Loucy (cell line): ENCODE measurements at regions not wholly inside any gene's neighbourhood (a gene's known extent, or its start where the extent isn't known, plus 50 kb on each side); places are given as distances from the start of the nearest gene placed in this dataset.
"Not testable (repeated sequence)": the region's sequence is repeated elsewhere in the genome, so short reads cannot be mapped to it uniquely, and the experiment has no call there.

ENCODE experiments used
- H2AFZ ChIP-seq: fragments of 200-600 bp; sonication (generic); 2 replicates; pipeline ENCODE4 v1.6.0; 2016; ENCODE audit warnings: antibody characterized with exemption, mild to moderate bottlenecking, low read length, moderate library complexity
- H3F3A ChIP-seq: fragments of 200-600 bp; 2 replicates; pipeline ENCODE4 v1.6.0; 2016; ENCODE audit warnings: antibody characterized with exemption, low read depth, mild to moderate bottlenecking
- H3K27me3 ChIP-seq: fragments of 200-600 bp; sonication (generic); 2 replicates; pipeline ENCODE4 v1.6.1; 2014; ENCODE audit warnings: low read length, mild to moderate bottlenecking; ENCODE audit not compliant: insufficient read depth, poor library complexity, severe bottlenecking
- H3K36me3 ChIP-seq: fragments of 200-600 bp; sonication (generic); 2 replicates; pipeline ENCODE4 v1.6.1; 2016; ENCODE audit warnings: low read length; ENCODE audit not compliant: insufficient read depth
- H3K4me1 ChIP-seq: fragments of 200-600 bp; sonication (generic); 2 replicates; pipeline ENCODE4 v1.5.1; 2014; ENCODE audit warnings: low read length, mild to moderate bottlenecking; ENCODE audit not compliant: insufficient read depth, poor library complexity, severe bottlenecking
- H3K4me2 ChIP-seq: fragments of 200-600 bp; sonication (generic); 2 replicates; pipeline ENCODE4 v1.6.0; 2014; ENCODE audit warnings: antibody characterized with exemption, low read length, low read depth, mild to moderate bottlenecking; ENCODE audit not compliant: poor library complexity, severe bottlenecking
- H3K4me3 ChIP-seq: fragments of 200-600 bp; sonication (generic); 2 replicates; pipeline ENCODE4 v1.5.1; 2014; ENCODE audit warnings: low read length, mild to moderate bottlenecking, mixed read lengths; ENCODE audit not compliant: poor library complexity, severe bottlenecking
- H3K79me2 ChIP-seq: fragments of 200-600 bp; sonication (generic); 2 replicates; pipeline ENCODE4 v1.6.1; 2014; ENCODE audit warnings: low read length; ENCODE audit not compliant: insufficient read depth
- H3K9ac ChIP-seq: fragments of 200-600 bp; sonication (generic); 2 replicates; pipeline ENCODE4 v1.6.0; 2014; ENCODE audit warnings: mild to moderate bottlenecking, low read depth, low read length, moderate library complexity; ENCODE audit not compliant: poor library complexity, severe bottlenecking
- H3K9me2 ChIP-seq: fragments of 200-600 bp; sonication (generic); replicated peaks from 2 replicates; pipeline ENCODE4 v1.6.1; 2016; ENCODE audit warnings: low read depth, low read length, mixed read lengths
- H3K9me3 ChIP-seq: fragments of 200-600 bp; sonication (generic); 2 replicates; pipeline ENCODE4 v1.6.1; 2014; ENCODE audit warnings: mild to moderate bottlenecking, antibody characterized with exemption, low read length, low read depth; ENCODE audit not compliant: insufficient read depth
- H4K20me1 ChIP-seq: fragments of 200-600 bp; sonication (generic); 2 replicates; pipeline ENCODE4 v1.6.0; 2014; ENCODE audit warnings: antibody characterized with exemption, low read length, mild to moderate bottlenecking; ENCODE audit not compliant: insufficient read depth, poor library complexity, severe bottlenecking

DNA sequence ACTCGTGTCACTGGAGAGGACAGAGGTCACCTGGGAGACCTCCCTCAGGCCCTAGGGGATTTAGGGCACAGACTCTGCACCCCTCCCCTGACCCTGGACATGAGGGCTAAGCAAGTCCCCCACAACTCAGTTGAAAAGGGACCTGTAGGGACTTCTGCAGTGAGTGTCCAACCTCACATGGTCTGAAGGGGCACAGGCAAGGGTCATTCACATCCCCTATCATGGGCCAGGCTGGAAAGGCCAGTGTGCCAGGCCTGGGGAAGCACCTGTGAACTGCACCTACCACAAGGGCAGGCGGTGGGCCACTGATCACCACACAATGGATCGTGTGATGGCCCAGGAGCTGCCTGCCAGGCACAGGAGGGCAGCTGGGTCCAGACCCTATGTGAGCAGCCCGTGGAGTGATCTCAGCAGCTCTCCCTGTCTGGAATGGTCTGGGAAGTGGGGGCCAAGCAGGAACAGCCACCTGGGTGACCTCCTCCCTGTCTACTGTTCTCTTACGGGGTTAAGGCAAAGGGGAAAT, 1502.6 kb upstream of the TPTE start:
- H3F3A ChIP-seq, H3K79me2 ChIP-seq: not testable (repeated sequence)

DNA sequence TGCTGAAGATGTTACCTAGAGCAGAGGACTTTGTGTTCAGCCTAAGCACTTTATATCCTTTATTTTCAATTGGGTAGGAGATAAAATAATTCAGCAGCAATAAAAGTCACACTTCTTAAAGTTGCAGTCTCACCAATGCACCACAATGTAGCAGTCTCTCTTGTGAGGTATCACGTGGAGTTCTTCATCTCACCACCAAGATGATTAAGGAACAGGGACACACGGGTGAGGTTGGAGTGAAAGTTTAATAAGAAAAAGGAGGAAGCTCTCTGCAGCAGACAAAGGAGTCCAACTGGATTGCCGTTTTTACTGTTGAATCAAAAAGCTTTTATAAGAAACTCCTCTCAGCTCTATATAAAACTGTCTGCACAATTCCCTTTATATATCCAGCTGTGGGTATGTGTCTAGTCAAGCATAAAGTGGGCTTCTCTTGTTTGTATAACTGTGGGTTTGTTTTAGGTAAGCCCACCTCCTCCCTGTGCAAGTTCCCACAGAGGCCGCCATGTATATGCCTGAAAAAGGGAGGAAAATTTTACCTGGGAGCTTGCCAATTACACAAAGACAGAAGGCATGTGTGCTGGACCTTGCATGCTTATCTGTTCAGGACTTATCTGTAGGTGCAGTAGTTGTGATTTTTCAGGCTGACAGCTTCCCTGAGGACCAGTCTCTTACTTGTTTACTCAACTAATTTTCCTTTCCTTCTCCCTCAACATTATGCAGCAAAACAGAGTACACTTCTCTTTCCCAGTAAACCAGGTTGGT, 1497.2 kb upstream of the TPTE start:
- not testable (repeated sequence) for H3K9me3 ChIP-seq, H3K79me2 ChIP-seq, H3K9me2 ChIP-seq, H3K36me3 ChIP-seq, H3F3A ChIP-seq, H3K27me3 ChIP-seq, H3K4me3 ChIP-seq, H3K9ac ChIP-seq, H3K4me1 ChIP-seq, H4K20me1 ChIP-seq, H3K4me2 ChIP-seq, H2AFZ ChIP-seq

More for the DNA sequence above, 1502.6 kb upstream of the TPTE start:
- H3K9me3 ChIP-seq, H3K9me2 ChIP-seq, H3K9ac ChIP-seq, H3K4me2 ChIP-seq, H3K4me1 ChIP-seq, H2AFZ ChIP-seq, H3K4me3 ChIP-seq, H4K20me1 ChIP-seq, H3K27me3 ChIP-seq, H3K36me3 ChIP-seq: not testable (repeated sequence)

DNA sequence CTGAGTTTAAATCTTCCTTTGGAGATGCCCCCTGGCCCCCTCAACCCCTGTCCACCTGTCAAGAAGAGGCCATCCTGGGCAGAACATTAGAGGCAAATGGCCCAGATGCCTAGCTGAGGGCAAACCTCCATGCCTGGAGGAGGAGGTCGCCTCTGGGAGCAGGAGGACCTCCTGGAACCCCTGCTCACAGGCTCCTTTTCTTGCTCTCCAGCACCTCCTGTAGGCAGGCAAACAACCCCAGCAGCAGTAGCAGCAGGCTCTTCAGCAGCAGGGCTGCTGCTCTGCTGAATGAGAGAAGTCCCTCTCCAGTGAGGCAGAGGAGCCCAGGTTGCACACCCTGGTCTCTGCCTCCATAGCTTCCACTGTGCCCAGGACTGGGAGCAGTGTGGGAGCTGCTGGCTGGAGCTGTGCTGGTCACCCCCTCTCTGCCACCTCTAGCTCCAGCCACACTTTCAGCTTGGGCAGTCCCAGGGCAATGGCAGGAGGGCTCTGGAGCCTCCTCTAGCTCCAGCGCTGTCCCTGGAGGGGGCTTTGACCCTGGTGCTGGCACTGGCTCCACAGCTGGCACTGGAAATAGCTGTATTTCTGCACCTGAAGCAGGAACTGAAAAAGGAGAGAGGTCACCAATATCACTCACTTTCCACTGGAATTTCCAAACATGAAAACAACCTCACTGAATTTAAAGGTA, 1494.5 kb upstream of the TPTE start:
- not testable (repeated sequence) for H3K4me1 ChIP-seq, H4K20me1 ChIP-seq, H3K36me3 ChIP-seq, H3K9me3 ChIP-seq, H2AFZ ChIP-seq, H3K4me3 ChIP-seq, H3F3A ChIP-seq, H3K9ac ChIP-seq, H3K79me2 ChIP-seq, H3K27me3 ChIP-seq, H3K9me2 ChIP-seq, H3K4me2 ChIP-seq

DNA sequence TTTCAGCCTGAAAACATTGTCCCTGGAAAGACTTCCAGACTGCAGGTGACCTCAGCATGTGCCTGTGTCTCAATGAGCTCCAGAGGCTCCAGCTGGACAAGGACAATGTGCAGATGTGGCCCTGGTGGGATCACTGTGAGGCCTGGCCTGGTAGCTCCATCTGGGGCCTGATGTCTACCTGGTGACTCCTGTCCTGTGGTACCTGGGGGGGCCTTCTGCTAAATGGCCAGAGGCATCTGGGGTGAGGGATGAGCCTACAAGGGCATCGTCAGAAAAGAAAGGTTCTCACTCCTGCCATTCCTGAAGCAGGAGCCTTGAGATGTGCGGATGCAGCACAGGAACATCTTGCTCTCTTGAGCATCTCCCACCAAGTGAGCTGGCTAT, 1494.0 kb upstream of the TPTE start:
- not testable (repeated sequence) for H3K27me3 ChIP-seq, H3K9ac ChIP-seq, H2AFZ ChIP-seq, H3K4me2 ChIP-seq, H3K4me3 ChIP-seq, H4K20me1 ChIP-seq, H3F3A ChIP-seq, H3K9me3 ChIP-seq, H3K9me2 ChIP-seq, H3K79me2 ChIP-seq, H3K36me3 ChIP-seq, H3K4me1 ChIP-seq

DNA sequence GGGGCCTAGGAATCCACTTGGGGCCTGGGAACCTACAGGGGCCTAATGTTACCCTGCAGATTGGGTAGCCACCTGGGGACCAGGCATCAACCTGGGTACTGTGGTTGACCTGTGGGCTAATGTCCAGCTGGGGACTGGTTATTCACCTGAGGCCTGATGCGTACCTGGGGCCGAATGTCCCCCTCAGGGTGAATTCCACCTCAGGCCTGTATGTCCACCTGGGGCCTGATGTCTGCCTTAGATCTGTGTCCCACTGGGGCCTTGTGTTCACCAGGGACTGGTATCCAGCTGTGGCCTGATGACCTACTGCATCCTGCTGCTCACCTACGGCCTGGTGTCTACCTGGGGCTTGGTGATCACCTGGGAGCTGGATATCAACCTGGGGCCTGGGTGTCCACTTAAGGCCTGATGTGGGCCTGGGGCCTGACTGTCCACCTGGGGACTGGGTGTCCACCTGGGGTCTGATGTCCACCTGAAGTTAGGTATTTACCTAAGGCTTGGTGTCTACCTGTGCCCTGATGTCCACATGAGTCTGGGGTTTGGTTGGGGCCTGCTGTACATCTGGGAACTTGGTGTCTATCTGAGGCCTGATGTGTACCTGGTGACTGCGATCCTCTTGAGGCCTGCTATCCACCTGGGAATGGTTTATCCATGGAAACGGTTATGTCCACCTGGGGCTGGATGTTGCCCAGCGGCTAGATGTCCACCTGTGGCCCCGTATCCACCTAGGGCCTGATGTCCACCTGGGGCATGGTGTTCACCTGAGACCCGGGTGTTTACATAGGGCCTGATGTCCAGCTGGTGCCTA, 1492.6 kb upstream of the TPTE start:
- H3F3A ChIP-seq, H3K9me3 ChIP-seq, H3K79me2 ChIP-seq, H3K4me1 ChIP-seq, H3K9ac ChIP-seq, H3K4me2 ChIP-seq, H3K27me3 ChIP-seq, H3K9me2 ChIP-seq, H3K36me3 ChIP-seq, H3K4me3 ChIP-seq, H4K20me1 ChIP-seq, H2AFZ ChIP-seq: not testable (repeated sequence)

DNA sequence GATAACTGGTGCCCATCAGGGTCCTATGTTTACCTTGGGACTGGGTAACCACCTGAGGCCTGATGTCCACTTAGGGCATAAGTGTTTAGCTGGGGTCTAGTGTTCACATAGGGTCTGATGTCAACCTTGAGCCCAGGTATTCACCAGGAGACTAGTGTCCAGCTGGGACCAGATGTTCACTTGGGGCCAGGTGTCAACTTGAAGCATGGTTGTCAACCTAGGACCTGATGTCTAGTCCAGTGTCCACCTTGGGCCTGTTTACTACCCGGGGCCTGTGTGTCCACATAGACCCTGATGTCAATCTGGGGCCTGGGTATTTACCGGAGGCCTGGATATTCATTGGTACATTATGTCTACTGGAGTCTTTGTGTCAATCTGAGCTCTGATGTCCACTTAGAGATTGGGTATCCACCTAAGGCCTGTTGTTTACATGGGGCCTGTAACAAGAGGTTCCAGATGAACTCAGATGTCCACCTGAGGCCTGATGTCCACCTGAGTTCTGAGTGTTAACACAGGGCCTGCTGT, 1491.2 kb upstream of the TPTE start:
- not testable (repeated sequence) for H3K9me3 ChIP-seq, H3K27me3 ChIP-seq, H3K4me2 ChIP-seq, H2AFZ ChIP-seq, H3F3A ChIP-seq, H3K79me2 ChIP-seq, H3K9me2 ChIP-seq, H3K4me3 ChIP-seq, H4K20me1 ChIP-seq, H3K36me3 ChIP-seq, H3K9ac ChIP-seq, H3K4me1 ChIP-seq
